HG03432 (cell line): ENCODE measurements at regions not wholly inside any gene's neighbourhood (a gene's known extent, or its start where the extent isn't known, plus 50 kb on each side); places are given as distances from the start of the nearest gene placed in this dataset.

Experiments
- ATAC-seq: cut with Tn5 transposase; IDR thresholded peaks from one replicate; pipeline ENCODE4 v1.9.1; 2021; ENCODE audit warnings: mild to moderate bottlenecking, moderate library complexity; ENCODE audit not compliant: unreplicated experiment

DNA sequence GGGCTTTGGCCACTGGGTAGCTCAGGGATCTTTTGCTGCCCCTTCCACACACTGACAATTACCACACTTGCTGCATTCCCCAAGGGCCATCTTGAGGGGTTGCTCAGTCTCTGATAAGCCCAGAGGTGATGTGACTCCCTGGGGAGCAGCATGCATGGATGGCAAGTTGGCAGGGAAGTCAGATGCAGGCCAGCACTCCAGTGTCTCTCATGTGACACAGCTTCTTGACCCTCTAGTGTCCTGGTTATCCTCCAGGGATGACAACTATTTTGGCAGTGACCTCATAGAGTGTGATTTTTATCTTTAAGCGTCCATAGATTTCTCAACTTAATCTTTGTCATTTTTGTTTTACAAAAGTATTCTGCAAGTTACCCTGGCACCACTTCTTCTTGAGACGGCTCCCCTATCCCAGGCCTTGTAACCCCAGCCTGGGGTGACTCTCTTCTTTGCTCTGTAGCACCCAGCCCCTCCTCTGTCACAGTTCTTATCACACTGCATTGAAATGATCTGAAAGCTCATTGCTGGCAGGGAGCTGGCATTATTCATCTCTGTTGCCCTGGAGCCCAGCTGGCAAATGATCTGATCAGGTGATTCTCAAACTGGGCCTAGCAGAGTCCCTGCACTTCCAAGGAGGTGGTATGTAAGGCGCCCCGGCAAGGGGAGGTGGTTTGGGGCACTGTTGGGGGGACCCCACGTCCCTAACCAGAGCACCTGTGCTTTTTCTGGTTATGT, 72.6 kb downstream of the TENT5C start:
- no peak for ATAC-seq

DNA sequence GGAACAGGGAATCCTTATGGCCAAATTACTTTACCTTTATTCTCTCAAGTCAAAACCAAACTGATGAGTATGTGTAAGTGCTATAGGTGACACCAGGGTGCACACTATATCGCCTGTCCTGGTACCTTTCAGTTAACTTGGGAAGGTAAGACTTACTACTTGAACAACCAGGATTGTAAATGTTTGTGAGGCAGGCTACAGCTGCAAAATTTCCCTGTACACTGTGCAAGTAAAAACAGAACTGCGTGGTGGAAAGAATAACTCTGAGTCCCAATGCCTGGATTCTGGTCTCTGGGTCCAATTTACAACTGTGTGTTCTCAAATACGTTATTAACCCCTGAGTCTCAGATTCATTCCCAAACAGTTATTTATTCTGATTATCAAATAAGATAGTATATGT, 73.5 kb downstream of the TENT5C start:
- ATAC-seq, result no peak

DNA sequence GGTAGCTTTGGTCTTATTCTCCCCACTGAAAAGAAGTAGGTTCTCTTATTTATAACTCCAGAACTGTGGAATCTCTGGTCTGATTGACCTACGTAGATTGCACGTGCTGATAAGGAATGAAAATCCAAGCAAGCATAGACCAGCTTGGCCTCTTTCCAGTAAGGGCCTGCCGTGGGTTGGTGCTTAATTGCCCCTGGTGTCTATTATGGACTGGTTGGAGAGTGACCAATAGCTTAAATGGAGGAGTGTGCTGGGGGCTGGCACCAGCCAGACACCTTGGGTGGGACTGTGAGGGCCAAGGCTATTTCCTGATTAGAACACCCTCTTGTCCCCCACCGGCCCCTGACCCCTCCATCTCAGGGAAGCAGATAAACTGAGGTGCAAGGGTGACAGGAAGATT, 74.0 kb downstream of the TENT5C start:
- ATAC-seq, result no peak

DNA sequence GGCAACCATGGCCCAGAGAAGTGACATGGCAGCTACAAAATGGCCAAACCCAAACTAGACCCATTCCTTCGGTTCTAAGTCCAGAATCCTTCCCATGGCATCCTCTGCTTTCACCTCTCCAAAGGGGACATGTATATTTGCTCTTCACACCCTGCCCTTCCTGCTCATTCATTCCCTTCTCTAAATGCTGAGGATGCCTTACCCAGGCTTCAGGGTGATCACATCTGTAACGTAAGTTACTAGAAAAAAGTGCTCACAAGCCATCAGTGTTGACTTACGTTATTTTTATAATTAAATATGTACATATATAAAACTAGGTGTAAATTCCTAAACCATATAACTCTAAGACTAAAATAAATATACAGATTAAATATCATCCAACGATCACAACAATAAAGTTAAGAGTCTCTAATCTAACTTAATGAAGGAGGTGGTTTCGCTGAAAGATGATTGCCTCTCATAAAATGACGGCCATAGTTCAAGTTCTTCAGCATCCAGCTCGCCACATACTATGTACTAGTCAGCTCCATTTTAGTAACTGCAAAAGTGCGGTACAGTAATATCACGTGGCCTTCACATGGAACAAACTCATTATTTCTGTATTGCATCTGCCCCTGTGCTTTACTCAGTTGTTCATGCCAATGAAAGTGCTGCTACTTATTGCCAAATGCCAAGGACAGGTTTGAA, 74.6 kb downstream of the TENT5C start:
- no peak for ATAC-seq

DNA sequence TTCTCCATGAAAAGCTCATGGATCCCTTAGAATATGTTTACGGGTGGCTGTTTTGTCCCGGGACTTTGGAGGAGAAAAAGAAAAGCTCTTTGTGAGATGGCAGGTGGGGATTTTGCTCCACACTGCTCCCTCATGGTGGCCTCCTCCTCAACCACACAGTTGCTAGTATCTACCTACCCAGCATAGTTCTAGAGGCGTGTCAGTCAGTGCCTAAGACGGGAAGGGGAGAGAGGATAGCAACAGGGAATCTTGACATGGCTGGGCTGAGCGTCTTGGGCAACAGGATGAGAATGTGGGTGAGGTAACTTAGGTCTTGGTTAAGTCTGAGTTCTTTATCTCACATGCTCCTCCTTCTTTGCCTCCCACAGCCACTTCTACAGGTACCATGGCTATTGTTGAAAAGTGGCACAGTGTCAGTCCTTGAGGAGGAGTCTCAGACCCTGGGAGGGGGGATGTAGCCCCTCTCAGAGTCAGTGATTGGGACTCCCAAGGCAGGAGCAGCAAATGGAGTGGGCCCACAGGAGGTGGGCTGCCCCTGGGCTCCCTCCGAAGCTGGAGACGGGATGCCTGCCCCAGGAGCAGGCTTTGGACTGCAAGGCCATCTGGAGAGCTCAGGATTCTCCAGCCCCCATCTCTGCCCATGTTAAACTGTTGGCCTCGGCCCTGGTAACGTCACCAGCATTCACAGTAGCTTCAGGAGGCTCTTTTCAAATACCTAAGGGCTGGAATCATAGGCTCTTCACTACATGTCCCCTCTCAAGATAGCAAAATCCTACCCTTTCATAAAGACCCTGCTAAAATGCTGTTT, 75.4 kb downstream of the TENT5C start:
- ATAC-seq, result no peak

DNA sequence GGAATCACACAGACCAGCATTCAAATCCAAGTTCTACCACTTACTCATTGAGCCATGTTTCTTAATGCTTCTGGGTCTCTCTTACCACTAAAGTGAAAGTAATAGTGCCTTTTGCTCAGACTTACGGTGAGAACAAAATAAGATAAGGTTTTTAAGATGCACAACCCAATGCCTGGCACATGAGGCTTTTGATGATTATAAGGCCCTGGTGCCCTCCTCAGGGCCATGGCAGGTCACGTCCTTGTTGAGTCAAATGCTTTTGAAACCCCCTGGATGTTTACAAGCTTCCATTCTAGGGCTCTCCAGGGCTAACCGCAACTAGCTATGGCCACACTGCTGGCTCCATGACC, 76.0 kb downstream of the TENT5C start:
- ATAC-seq, result no peak

DNA sequence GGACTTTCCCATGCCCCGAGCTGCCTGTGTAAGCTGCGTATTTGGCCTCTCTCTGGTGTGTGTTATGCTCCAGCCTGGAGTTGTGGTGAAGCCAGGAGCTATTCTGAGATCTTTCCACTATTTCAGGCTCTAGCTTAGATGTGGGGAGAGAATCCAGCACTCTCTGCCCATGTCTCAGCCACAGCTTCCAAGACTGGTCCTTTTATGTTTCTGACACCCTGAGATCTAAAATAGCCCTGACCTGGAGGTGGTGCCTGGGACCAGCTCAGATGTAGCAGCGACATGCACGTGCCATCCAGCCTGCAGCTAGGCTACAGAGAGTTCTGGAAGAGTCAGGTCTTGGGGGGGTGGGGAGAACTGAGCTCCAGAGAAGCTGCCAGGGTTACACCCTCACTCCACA, 76.5 kb downstream of the TENT5C start:
- no peak for ATAC-seq

DNA sequence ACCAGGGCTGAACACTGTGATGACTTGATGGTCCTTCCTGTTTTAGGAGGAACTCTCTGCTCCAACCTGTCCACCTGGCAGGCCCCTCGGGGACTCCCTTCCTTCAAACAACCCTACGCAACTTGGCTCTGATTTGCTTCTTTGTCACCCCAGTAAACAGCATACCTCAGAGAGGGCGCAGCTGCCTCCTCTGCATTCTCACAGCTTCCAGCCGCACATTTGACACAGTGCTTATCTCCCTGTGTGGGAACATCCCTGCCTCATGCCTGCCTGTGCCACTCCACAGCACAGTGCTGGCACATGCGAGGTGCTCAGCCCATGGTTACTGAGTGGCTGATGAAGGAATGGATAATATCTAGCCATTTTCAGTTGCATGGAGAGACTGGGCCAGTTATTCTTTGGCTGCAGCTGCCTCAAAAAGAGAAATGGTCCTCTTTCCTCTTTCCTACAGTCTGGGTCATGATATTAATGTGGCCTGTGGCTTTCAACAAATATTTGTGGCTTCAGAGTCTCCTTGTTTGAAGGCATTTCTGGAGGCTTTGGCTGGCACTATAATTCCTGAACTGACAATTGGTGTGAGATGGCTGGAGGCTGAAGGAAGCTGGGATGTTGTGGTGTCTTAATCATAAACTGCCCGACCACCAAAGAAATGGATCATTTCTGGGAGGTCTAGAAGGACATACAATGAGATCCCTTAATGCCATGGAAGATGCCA, 77.9 kb downstream of the TENT5C start:
- ATAC-seq, result no peak

DNA sequence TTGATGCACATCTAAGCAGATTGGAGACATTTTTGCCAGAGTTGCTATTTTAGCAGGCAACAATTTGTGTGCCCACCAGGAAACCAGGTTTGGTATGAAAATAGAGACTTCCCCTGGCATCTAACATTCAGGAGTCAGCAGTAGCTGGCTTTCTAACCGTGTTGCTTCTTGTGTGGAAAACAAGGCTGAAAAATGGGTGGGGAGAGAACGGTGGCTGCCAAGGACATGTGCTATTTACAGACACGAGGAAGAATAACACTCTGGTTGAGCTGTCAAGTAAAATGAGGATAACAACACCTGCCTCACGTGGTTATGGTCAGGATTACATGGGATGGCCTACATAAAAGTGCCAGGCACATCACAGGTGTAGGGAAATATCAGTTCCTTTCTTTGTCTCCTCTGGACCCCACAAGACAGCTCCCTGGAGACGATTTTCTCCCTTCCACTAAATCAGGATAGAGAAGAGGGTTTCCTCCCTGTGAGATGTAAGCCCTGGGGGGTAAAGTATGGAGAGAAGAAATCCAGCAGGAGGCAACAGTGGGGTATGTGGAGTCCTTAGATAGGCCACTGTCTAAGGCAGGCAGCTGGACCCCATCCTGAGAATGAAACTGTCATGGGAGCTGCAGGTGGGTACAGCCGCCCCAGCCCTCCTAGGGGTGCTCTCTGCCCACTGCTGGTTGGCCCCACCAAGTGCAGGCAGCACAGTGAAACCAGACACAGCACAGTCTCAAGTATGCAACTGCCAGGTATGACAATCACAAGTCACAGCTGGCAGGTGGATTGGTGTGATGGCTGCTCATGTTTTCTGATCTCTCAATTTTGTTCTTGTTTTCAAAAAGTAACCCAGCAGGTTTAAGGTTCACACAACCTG, 80.3 kb downstream of the TENT5C start:
- no peak for ATAC-seq

DNA sequence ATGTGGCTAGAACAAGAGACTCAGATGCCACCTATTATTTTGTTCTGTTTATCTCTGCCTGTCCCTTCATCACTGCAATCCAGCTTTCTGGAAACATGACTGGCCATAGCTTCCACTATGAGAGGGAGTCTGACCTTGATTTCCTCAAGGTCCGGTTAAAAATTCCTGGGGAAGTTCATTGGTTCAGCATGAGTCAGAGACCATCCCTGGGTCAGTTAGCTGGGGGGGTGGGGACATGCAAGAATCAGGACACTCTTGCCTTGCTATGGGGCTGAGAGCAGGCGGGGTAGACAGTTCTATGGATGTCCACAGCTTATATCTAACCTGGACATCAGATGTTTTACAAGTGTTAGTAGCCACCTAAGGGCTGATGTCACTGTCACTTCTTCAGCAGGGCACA, 81.1 kb downstream of the TENT5C start:
- ATAC-seq, result no peak

DNA sequence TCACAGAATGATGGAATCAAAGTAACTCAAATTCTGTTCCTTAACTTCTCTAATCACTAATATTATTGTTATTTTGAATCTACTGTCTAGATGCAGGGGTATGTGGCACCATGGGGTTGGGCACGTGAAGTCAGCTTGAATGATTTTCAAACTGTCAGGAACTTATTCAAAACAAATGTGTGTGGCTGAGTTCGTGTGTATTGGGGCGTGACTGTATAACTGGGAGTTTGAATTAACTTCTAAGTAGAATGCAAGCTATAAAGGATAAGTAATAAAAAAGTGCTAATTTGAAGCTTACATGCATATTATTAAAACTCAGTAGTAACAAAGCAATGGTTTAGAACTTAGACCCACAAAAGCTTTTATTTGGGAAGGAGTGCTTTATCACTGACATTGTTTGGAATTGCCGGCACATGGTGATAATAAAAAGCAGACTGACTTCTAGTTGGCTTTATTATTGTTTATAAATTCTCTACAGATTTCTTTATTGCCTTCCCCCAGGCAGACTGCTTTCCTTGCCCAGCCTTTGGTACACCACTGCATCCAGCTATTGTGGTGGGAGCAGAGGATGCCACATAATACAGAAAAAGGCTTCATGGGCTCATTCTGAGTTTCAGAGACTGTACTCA, 84.3 kb downstream of the TENT5C start:
- ATAC-seq, result no peak

DNA sequence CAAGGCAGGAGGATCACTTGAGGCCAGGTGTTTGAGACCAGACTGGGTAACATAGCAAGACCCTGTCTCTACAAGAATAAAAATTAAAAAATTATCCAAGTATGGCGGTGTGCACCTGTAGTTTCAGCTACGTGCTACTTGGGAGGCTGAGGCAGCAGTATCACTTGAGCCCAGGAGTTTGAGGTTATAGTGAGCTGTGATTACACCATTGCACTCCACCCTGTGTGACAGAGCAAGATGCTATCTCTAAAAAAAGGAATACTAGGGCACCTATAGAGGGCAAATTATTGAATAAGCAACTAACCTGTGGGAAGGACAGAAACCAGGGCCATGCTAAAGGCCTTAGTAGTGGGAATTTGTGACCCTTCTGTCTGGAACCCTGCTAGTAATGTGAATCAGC, 86.1 kb downstream of the TENT5C start:
- no peak for ATAC-seq

DNA sequence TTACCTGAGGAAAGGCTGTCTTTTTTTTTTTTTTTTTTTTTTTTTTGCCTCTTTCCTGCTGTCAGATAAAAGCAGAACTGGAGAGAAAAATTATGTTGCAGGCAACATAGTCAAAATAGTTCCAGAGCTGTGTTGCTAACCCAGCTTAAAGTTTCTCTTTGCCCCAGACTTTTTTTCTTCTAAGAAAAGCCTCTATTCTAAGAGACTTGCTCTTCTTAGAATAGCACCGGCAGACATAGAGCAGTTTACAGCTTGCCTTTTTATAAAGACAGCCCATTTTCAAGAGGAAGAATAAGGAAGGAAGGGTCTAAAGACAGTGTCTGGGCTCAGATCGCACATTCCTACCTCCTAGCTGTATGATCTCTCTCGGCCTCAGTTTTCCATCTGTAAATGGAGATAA, 88.7 kb downstream of the TENT5C start:
- no peak for ATAC-seq

DNA sequence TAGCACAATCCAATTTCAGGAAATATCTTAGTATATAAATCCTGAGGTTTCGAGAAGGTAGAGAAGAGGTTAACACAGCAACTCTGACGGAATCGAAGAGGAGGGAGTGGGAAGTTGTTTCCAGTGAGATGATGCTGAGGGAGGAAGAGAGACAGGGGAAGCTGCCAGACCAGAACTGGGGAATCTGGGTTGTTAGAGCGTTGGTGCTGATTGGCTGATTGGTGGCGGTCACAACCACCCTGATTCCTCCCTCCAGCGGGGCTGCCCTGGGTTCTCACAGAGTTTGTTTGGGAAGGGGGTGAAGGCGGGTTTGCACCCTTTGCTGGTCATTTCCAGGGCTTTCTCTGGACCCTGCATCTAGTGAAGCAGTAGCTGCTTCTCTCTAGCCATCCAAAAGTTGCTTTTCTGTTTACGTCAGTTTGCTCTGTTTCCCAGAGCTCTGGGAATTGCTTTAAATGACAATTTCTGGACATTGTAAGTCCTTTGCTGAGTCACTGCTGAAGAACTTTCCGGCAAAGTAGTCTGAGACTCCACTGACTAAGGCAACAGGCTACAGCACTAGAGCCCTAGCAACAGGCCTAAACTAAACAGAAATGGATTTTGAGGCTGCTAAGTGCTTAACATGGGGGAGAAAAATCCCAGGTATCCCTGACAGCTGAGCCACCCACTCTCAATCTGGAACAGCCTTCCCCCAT, 90.1 kb downstream of the TENT5C start:
- ATAC-seq, result no peak

DNA sequence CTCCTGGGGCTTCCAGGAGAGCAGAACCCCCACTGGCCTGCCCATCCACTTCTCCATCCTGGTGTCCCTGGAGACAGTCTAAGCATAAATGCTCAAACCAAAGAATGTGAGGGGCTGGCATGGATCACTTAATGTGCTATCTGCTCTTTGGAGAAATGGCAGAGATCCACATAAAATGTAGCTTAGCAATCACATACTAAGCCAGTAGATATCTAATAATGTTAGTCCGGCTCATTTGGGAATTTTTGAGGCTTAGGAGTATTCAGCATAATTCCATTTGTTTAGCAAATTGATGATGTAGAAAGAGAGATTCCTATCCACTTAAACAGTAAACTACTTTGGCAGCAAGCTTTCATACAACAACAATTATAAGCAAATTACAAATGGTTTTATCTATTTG, 90.7 kb downstream of the TENT5C start:
- ATAC-seq, result no peak

DNA sequence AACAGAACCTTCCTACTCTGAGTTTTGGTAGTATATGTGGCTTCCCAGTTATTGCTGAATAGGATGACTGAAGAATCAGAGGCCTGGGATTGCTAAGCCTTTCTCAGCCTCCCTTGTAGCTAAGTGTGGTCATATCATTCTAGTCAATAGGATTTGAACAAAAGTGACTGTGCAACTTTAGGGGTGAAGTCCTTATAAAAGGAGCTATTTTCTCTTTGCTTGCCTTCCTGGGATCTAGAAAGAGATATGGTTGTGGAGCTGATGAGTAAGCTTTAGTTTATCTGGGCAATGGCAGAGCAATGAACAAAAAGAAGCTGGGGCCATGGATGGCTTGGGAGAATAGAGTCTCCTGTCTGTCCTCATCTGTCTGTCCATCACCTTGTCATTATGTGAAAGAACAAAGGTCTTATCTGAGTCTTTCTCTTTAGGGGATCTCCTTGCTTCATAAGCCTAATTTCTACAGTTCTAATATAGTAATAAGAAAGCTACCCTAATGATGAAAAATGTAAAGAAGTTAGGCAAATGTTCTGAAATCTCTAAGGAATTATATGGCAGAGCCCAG, 91.5 kb downstream of the TENT5C start:
- no peak for ATAC-seq

DNA sequence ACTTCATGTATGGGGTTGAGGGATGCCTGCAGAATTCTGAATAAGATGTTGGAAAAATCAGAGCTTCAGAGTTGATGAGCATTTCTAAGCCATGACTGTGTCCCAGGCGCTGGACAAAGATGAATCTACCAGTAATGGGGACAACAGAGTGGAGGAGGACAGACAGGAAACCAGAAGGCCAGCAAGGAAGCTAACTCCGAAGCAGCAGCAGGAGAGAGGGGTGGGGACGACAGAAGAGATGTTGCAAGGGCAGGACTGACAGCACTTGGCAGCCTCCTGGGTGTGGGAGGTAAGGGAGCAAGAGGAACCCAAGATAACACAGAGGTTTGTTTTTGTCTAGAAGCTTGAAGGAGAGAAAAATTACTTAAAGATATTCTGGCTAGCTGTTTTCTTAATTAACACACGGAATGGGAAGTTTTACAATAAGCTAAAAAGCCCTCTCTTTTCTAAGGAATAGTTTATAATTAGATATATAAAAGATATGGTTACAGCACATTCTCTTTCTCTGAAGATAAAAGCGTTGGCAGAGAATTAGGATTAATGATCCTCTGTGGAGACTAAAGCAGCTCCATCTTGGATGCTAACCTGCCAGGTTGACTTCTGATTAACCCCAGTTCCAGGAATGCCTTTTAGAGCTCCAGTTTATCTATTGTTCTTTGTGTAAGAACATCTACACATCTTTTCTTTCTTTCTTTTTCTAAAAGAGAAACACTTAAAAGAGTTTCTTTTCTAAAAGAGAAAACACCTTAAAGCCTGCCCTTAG, 92.7 kb downstream of the TENT5C start:
- no peak for ATAC-seq

DNA sequence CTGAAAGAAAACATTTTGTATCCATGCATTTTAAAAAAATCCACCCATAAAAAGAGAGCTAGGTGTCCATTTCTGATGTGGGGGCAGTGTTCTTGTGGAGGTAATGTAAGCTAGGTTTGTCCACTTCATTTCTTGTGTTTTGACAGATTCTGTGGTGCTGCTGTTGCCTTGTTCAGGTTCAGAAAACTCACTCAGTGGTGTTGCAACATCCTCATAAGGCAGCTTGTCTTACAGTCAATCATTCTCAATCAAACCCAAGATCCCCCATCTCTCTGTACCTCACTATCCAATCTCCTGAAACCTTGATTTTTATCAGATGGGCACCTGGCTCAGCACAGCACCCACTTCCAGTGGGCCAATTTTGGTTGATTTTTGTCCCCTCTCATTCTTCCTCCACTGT, 94.1 kb downstream of the TENT5C start:
- no peak for ATAC-seq
